Colonic mucosa (tissue), 4 donors: ENCODE measurements at regions not wholly inside any gene's neighbourhood (a gene's known extent, or its start where the extent isn't known, plus 50 kb on each side); places are given as distances from the start of the nearest gene placed in this dataset.
A peak's percentile ranks its signal among the peaks of the same experiment; 100 is the strongest.

ENCODE experiments used
- DNase-seq: peaks from one replicate; pipeline ENCODE4 v3.0.0-alpha.2; 2020
- H3K27ac ChIP-seq: fragments of 200-600 bp; one replicate; pipeline ENCODE4 v1.8.0; 2021
- H3K27me3 ChIP-seq: fragments of 200-600 bp; one replicate; pipeline ENCODE4 v1.8.0; 2021
- H3K36me3 ChIP-seq: fragments of 200-600 bp; one replicate; pipeline ENCODE4 v1.8.0; 2021
- H3K4me1 ChIP-seq: fragments of 200-600 bp; one replicate; pipeline ENCODE4 v1.8.0; 2021; ENCODE audit warnings: mild to moderate bottlenecking
- H3K4me3 ChIP-seq: fragments of 200-600 bp; one replicate; pipeline ENCODE4 v1.8.0; 2021
- H3K9ac ChIP-seq, 2 donors: one replicate each; pipeline ENCODE4 v1.7.0; 2013; ENCODE audit warnings: control low read depth in 2 of 2, low read depth in 2 of 2, low read length in 2 of 2
- H3K9me3 ChIP-seq: fragments of 200-600 bp; one replicate; pipeline ENCODE4 v1.8.0; 2021
- intact Hi-C: fragments of 100-400 bp; cut with DNase I; formaldehyde crosslinking; loops from one replicate; pipeline ENCODE4 v1.14.1; 2022
- TF ChIP-seq, protein P1 (sequence below): fragments of 200-600 bp; IDR thresholded peaks from one replicate; pipeline ENCODE4 v1.8.0; 2022; ENCODE audit warnings: antibody characterized with exemption, mild to moderate bottlenecking
- donor health status: healthy.
- donor health status: DM: no; HTN: no; CAD: no.
- donor health status: DM: no; HTN: no; CAD: no.

DNA sequence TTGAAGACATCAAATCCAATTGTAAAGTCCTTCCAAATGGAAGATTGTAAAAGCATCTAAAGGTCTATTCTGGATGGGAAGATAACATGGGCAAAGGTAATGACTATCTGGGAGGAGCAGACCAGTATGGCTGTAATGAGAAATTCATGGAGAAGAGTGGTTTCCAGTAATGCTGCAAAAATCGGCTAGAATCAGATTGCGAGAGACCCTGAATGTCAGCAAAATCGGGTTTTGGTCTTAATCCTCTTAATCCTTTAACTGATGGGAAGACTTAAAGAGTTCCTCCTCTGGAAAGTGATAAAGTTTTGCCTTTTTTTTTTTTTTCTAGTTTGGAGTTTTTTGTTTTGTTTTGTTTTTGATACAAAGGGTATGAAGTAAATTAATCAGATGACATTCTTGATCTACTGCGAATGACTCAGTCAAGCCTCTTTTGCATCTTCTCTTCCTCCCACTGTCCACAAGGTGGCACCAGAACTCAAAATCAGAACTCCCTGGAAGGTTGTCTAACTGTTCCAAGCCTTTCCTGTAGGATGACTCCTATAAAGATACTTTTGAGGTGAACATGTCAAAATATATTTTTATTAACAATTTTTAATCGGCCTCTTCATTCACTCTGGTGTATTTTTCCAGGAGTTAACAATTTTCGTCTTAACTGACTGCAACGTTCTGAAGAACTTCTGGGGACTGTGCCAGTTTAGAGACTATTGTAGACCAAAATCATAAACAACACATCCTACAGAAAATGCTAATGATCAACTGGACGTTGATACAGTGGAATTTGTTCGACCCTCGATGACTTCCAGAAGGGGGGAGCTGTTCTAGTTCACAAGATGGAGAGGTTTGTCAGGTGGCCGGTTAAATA, 213.3 kb upstream of the MIR17HG start:
- Histone ChIP-seq H3K27me3 (no peaks in the 10 kb centered on the region), H3K9me3 (no peaks in the 10 kb centered on the region), H3K36me3 (no peaks in the 10 kb centered on the region), H3K4me3 (no peak overlapping the region), H3K27ac (no peak overlapping the region), H3K4me1 (no peaks in the 10 kb centered on the region), H3K9ac (no peak overlapping the region)
- DNase-seq = peak; percentile 44
- intact Hi-C loops = loop anchor here (5.0 kb wide), 1 partner anchor 53 kb away; no protein-coding TSS in a partner anchor
- TF ChIP-seq, protein P1, sequence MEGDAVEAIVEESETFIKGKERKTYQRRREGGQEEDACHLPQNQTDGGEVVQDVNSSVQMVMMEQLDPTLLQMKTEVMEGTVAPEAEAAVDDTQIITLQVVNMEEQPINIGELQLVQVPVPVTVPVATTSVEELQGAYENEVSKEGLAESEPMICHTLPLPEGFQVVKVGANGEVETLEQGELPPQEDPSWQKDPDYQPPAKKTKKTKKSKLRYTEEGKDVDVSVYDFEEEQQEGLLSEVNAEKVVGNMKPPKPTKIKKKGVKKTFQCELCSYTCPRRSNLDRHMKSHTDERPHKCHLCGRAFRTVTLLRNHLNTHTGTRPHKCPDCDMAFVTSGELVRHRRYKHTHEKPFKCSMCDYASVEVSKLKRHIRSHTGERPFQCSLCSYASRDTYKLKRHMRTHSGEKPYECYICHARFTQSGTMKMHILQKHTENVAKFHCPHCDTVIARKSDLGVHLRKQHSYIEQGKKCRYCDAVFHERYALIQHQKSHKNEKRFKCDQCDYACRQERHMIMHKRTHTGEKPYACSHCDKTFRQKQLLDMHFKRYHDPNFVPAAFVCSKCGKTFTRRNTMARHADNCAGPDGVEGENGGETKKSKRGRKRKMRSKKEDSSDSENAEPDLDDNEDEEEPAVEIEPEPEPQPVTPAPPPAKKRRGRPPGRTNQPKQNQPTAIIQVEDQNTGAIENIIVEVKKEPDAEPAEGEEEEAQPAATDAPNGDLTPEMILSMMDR = peak; percentile 71

DNA sequence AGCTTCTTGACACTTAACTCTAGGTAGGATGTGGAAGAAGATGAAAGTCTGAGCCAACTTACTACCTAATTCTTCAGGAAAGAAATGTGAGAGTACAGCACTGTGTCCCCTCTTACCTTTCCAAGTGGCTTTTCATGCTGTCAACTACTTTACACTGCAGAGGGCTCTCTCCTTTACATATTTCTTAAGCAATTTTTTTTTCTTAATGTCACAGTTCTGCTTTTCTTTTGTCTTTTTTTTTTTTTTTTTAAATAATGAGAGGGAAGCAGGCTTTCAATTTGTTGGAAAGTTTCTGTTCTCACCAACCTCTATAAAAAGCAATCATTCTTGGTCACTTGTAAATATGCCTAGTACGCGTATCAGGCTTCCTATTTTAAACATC, 212.7 kb upstream of the MIR17HG start:
- TF ChIP-seq, protein P1 = no peak
- intact Hi-C loops = loop anchor here (5.0 kb wide), 2 partner anchors 53 to 113 kb away; no protein-coding TSS in a partner anchor

DNA sequence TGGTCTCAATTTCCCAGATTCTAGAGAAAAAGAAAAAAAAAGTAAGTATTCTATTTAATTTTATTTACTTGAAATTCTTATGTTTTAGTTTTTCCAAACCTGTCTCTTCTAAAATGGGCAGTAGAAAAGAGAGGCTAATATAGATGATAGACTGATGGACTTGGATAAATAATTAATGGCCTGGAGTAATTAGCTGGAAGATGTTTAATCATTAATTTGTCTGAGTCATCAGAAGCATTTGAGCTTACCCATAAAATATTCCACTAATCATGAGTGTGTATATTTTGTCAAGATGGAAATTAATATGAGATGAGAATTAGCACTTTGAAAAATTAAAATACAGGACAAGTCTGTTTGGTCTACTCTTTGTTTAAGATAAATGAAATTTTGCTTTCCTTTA, 212.1 kb upstream of the MIR17HG start:
- no peak overlapping the region for H3K27ac ChIP-seq
- intact Hi-C loops = loop anchor here (5.0 kb wide), 1 partner anchor 112 kb away; no protein-coding TSS in a partner anchor

More for the DNA sequence above, 212.7 kb upstream of the MIR17HG start:
- no peaks in the 10 kb centered on the region for H3K27me3 ChIP-seq
- no peaks in the 10 kb centered on the region for H3K36me3 ChIP-seq
- no peaks in the 10 kb centered on the region for H3K4me1 ChIP-seq
- no peaks in the 10 kb centered on the region for H3K9me3 ChIP-seq
- H3K27ac ChIP-seq = no peak overlapping the region
- H3K9ac ChIP-seq = no peak overlapping the region
- no peak overlapping the region for H3K4me3 ChIP-seq
- no peak for DNase-seq

DNA sequence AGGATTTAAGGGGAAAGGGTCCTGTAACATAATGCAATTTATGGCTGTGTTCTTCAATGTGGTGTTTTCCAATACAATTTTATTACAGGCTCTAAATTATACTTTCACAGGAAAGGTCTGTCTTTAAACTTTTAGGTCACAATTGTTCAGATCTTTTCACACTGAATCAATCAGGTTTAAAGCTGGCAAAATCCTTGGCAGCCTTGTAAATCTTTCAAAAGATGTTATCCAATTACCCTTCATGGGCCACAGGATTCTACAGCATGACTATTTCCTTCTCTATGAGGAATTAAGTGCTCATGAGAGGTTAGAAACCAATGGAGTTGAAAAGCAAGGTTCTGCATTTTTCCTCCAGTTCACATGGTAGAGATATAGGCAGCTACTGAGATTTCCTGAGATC, 211.5 kb upstream of the MIR17HG start:
- Histone ChIP-seq H3K9me3 (no peaks in the 10 kb centered on the region), H3K27ac (no peak overlapping the region), H3K27me3 (no peaks in the 10 kb centered on the region), H3K36me3 (no peaks in the 10 kb centered on the region), H3K9ac (no peak overlapping the region), H3K4me3 (no peak overlapping the region), H3K4me1 (no peaks in the 10 kb centered on the region)
- TF ChIP-seq, protein P1 = no peak
- no peak for DNase-seq
- intact Hi-C loops = loop anchor here (5.0 kb wide), 1 partner anchor 111 kb away; no protein-coding TSS in a partner anchor

More for the DNA sequence above, 212.1 kb upstream of the MIR17HG start:
- DNase-seq = no peak
- Histone ChIP-seq H3K9me3 (no peaks in the 10 kb centered on the region), H3K4me1 (no peaks in the 10 kb centered on the region), H3K9ac (no peak overlapping the region), H3K27me3 (no peaks in the 10 kb centered on the region), H3K4me3 (no peak overlapping the region), H3K36me3 (no peaks in the 10 kb centered on the region)
- TF ChIP-seq, protein P1 = no peak

DNA sequence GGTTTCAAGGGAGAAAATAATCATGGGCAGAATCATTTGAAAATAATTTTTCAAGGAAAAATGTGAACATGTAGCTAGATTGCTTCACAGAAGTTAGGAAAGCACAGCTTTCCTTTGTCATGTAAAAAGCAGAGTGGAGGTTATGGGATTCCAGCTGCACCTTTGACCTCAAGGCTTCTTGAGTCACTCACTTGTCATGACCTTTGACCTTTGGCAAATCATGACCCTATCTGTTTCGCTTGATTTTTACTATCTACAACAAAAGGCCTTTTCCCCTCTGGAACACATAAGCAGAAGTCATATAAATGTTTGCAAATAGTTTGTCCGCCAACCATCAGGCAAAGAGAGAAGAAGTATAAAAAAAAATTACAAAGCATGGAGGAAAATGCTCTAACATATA, 210.7 kb upstream of the MIR17HG start:
- no peak overlapping the region for H3K9ac ChIP-seq
- DNase-seq = no peak
- no peaks in the 10 kb centered on the region for H3K36me3 ChIP-seq
- no peak overlapping the region for H3K27ac ChIP-seq
- no peaks in the 10 kb centered on the region for H3K4me1 ChIP-seq
- TF ChIP-seq, protein P1 = no peak
- intact Hi-C loops = loop anchor here (5.0 kb wide), 1 partner anchor 110 kb away; no protein-coding TSS in a partner anchor
- H3K4me3 ChIP-seq = no peak overlapping the region
- H3K27me3 ChIP-seq = no peaks in the 10 kb centered on the region
- H3K9me3 ChIP-seq = no peaks in the 10 kb centered on the region
